ELF-1 (cell line): ENCODE measurements at regions not wholly inside any gene's neighbourhood (a gene's known extent, or its start where the extent isn't known, plus 50 kb on each side); places are given as distances from the start of the nearest gene placed in this dataset.
"Not testable (repeated sequence)": the region's sequence is repeated elsewhere in the genome, so short reads cannot be mapped to it uniquely, and the experiment has no call there.

Experiments used
- DNase-seq: peaks from one replicate; pipeline ENCODE4 v3.0.0-alpha.2; 2016; ENCODE audit warnings: low read depth, low spot score

DNA sequence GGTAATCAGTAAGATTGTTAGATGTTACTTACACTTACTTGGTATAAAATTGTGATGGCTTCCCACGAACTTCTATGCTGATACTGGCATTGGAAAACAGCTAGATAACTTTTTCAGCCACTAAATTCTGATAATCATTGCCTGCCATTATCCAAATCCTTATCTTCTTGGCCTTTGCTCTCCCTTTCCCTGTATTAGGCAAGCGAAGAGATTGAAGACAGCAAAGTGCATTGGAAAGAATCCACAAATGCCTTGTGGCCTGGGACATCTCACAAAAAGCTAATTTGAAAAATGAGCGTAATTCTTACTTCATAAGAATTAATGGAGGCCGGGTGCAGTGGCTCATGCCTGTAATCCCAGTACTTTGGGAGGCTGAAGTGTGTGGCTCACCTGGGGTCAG, 79.5 kb upstream of the MARCKS start:
- DNase-seq, result no peak

DNA sequence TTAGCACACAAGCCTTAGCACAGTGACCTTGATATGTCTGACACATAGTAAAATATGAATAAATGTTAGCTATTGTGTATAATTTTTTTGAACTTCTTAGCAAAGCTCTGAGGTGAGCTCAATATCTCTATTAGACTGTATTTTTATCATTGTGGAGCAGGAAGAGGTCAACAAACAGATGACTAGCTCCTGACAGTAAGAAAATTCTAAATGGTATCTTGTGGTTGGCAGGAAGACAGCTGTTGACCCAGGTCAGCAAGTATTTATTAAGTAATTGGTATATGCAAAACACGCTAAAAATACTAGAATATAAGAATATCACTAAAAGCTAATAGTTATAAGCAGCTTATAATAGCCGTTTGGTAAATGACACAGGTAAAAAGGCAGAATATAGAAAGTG, 77.5 kb upstream of the MARCKS start:
- no peak for DNase-seq

DNA sequence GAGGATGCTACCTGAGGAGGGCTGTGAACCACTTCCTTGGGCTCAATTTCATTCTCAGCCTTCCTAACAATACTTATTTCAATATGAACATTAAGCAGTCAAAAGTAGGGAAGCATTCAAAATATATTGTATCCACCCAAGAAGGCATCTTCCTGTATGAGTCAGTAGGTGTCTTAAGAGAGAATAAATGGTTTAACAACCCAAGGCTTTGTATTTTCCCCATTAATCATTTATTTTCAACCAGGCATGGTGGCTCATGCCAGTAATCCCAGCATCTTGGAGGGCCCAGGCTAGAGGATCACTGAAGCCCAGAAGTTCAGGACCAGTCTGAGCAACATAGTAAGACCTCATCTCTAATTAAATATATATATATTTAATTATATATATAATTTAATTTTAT, 74.5 kb upstream of the MARCKS start:
- DNase-seq, result no peak

DNA sequence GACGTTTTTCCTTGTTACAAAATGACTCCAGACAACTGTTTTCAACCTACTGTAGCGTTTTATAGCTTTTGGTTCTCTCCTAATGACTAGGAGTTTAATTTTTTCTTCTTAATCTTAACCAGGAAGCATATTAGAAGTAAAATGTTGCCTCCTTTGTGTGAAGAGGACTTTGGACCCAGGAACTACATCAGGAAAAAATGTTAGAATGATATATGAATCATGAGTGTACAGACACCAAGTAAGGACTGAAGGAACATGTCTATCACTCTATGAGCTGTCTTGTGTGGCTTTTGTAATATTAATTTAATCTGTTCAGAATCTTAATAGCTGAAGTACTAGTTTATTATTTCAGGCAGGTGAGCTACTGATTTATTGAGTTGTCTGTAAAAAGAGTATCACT, 71.0 kb upstream of the MARCKS start:
- no peak for DNase-seq

DNA sequence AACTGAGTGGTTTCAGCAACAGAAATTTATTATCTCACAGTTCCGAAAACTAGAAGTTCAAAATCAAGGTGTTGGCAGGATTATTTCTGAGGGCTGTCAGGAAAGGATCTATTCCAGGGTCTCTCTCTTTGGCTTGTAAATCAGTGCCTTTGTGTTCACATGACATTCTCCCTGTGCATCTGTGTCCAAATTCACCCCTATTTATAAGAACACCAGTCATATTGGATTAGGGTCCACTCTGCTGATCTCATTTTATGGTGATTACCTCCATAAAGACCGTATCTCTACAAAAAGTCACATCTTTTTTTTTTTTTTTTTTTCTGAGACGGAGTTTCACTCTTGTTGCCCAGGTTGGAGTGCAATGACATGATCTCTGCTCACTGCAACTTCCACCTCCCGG, 68.6 kb upstream of the MARCKS start:
- DNase-seq, result no peak

DNA sequence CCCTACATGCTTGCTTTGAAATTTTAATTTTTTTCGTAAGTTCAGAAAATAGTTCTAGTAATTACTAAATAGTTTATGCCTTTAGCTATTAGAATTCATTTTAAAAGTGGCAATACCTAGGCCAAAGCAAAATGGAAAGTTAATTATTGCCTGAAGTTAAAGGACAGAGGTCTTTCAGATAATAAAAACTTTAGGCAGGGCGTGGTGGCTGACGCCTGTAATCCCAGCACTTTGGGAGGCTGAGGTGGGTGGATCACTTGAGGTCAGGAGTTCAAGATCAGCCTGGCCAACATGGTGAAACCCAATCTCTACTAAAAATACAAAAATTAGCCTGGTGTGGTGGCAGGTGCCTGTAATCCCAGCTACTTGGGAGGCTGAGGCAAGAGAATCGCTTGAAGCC, 65.9 kb upstream of the MARCKS start:
- not testable (repeated sequence) for DNase-seq

DNA sequence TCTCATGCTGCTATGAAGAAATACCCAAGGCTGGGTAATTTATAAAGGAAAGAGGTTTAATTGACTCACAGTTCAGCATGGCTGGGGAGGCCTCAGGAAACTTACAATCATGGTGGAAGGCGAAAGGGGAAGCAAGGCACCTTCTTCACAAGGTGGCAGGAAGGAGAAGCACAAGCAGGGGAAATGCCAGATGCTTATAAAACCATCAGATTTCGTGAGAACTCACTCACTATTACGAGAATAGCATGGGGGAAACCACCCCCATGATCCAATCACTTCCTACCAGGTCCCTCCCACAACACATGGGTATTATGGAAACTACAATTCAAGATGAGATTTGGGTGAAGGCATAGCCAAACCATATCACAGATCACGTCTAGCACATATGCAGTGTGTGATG, 61.8 kb upstream of the MARCKS start:
- DNase-seq, result not testable (repeated sequence)

DNA sequence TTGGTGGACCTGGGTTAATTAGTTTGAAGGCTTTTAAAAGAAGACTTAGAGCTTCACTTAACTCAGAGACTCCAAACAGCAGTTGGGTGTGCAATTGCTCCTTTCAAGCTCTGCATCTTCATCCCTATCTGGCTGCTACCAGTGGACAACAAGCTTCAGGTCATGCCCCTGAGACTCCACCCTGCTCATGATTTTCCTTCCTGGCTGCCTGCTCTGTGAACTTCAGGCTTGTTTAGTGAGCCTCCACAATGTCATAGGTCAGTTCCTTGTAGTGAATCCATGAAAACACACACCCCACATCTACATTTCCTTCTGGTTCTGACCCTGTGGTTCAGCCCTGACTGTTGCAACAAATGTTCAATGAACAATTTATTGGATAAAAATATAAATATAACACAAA, 61.1 kb upstream of the MARCKS start:
- no peak for DNase-seq

DNA sequence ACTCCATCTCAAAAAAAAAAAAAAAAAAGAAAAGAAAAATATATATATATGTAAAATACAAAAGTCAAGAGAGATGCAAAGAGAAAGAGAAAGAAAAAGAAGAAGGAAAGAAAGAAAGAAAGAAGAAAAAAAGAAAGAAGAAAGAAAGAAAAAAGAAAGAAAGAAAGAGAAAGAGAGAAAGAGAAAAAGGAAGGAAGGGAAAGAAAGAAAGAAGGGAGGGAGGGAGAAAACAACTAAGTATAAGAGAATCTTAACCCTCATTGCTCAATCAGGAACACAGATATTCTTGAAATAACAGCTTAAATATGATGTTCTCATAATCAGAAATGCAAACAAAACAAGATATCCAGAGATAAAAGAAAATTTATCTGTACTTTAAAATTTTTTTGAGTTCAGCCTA, 54.4 kb upstream of the MARCKS start:
- DNase-seq, result no peak

DNA sequence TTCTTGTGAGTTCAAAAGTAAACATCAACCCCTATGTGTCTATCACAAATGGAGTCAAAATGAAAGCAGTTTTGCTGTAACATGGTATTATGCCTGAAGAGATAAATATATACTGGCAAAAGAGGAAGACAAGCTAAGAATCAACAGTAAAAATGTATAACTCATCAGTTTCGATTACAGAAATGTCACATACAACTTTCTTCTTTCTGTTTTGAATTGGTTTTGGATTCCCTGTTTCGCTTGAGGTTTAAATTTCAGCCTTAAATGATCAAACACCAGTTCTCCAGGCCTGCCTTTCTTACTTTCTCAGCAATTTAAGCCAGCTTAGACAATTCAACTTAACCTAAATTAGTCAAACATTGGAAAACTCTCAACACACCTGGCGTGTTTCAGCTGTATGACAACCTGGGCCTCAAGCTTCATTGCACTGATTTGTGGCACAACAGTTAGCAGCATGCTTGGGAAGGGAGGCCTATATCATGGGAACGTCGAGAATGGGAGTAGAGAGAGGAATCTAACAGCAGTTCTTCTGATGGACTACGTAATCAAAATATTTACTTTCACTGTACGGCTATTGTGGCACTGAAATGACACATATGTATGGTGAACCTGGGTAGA, 51.9 kb upstream of the MARCKS start:
- no peak for DNase-seq

DNA sequence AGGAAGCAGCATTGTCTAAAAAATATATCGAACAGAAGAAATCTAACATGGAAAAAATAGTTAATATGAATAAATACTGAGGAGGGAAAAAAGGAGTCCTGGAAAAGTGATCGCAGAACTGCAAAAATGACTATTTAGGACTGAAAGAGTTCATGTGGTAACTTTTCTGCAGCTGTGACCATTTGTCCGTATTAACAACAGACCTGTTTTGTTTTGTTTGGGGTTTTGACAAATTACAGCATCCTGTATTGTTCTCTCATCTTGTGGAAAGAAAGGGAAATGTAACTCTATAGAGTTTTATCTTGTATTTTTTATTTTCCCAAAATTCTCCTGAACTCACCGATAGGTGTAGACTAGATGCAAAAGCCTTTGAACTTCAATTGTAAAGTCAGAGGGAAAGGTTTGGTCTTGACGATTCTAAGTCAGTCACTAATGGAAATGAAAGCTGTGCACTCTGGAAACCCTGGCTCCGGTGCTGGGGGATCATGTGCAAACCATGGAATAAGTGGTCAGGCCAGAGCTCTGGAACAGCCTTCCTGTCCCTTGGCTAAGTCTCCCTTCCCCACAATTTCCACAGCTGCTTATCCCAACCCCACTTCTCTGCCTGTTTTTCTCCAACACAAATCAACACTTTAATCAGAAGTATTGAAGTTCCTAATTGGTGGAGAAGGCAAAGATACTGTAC, 51.2 kb upstream of the MARCKS start:
- DNase-seq, result no peak
